ENCODE measurements at regions not wholly inside any gene's neighbourhood (a gene's known extent, or its start where the extent isn't known, plus 50 kb on each side); places are given as distances from the start of the nearest gene placed in this dataset.

DNA sequence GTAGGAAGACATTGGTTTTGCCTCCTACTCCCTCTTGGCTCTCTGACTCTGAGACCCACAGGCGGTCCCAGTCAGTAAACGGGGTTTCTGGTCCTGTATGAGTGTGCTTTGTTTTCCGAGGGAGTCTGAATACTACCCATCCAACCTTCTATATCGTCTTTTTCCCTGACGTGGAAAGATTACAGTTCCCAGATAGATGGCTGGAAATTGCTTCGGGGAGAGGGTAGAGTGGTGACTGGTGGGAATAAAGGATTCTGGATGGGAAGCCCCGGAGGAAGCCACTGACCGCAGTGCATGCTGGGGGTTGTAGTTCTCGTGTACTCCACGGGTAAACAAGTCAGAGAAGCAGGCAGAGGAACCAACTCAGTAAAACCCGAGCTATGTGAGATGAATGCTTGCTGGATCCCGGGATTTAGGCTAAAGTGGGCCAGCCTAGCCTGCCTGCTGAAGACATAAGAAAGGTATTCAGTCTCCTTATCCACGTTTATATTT, 66.2 kb upstream of the IRF2BP2 start:
- no peaks in the 10 kb centered on the region for H3K9me3 Mint-ChIP-seq
- peak; percentile 82 for DNase-seq (ENCODE audit: low spot score)
- Histone ChIP-seq H3K4me3 (peak overlapping the region; percentile 37), H3K27me3 (no peaks in the 10 kb centered on the region), H3K4me1 (no peaks in the 10 kb centered on the region), H3F3A (ENCODE audit: low read depth) (no peaks in the 10 kb centered on the region), H2AFZ (replicated peaks) (peak overlapping the region; percentile 99), H3K79me2 (ENCODE audit: low read depth) (no peaks in the 10 kb centered on the region), H3K9me3 (ENCODE audit: low read depth) (no peaks in the 10 kb centered on the region), H3K4me2 (peak overlapping the region; percentile 75), H3K36me3 (no peaks in the 10 kb centered on the region), H4K20me1 (ENCODE audit: low read depth) (no peaks in the 10 kb centered on the region), H3K27ac (no peak overlapping the region), H3K9ac (no peak overlapping the region)
- H3K36me3 Mint-ChIP-seq, result no peaks in the 10 kb centered on the region
- H3K4me3 Mint-ChIP-seq, result peak overlapping the region; percentile 79
- H3K27ac Mint-ChIP-seq, result peak overlapping the region; percentile 24
- H3K27me3 Mint-ChIP-seq (ENCODE audit: insufficient read depth, low read depth), result no peaks in the 10 kb centered on the region
- TF ChIP-seq CTCF (IDR thresholded peaks at IDR 0.05), result no peak
- TF ChIP-seq EZH2 (IDR thresholded peaks at IDR 0.05), result no peak
- no peak for TF ChIP-seq EZH2phosphoT487 (IDR thresholded peaks at IDR 0.05)
- H3K4me1 Mint-ChIP-seq, result peaks cover 15% of the 10 kb centered on the region

- no peak overlapping the region for H3K9ac ChIP-seq
- no peaks in the 10 kb centered on the region for H3K4me1 ChIP-seq
- H3K79me2 ChIP-seq (ENCODE audit: low read depth), result no peaks in the 10 kb centered on the region
- H3K4me2 ChIP-seq, result peak overlapping the region; percentile 75
- Mint-ChIP-seq H3K27me3 (ENCODE audit: insufficient read depth, low read depth) (no peaks in the 10 kb centered on the region), H3K4me1 (peaks cover 15% of the 10 kb centered on the region), H3K9me3 (no peaks in the 10 kb centered on the region), H3K4me3 (peak overlapping the region; percentile 79), H3K36me3 (no peaks in the 10 kb centered on the region), H3K27ac (peak overlapping the region; percentile 0)
- no peaks in the 10 kb centered on the region for H3K27me3 ChIP-seq
- no peaks in the 10 kb centered on the region for H3K36me3 ChIP-seq
- no peaks in the 10 kb centered on the region for H3F3A ChIP-seq (ENCODE audit: low read depth)
- DNase-seq (ENCODE audit: low spot score), result no peak
- no peaks in the 10 kb centered on the region for H3K9me3 ChIP-seq (ENCODE audit: low read depth)
- no peaks in the 10 kb centered on the region for H4K20me1 ChIP-seq (ENCODE audit: low read depth)
- no peak for TF ChIP-seq EZH2 (IDR thresholded peaks at IDR 0.05)
- no peak for TF ChIP-seq CTCF (IDR thresholded peaks at IDR 0.05)
- TF ChIP-seq EZH2phosphoT487 (IDR thresholded peaks at IDR 0.05), result no peak
- peak overlapping the region; percentile 99 for H2AFZ ChIP-seq (replicated peaks)
- H3K27ac ChIP-seq, result no peak overlapping the region
- no peak overlapping the region for H3K4me3 ChIP-seq
Observed at GRCh38 chr1:234675572-234675971, 65.6 kb upstream of the IRF2BP2 start.

DNA sequence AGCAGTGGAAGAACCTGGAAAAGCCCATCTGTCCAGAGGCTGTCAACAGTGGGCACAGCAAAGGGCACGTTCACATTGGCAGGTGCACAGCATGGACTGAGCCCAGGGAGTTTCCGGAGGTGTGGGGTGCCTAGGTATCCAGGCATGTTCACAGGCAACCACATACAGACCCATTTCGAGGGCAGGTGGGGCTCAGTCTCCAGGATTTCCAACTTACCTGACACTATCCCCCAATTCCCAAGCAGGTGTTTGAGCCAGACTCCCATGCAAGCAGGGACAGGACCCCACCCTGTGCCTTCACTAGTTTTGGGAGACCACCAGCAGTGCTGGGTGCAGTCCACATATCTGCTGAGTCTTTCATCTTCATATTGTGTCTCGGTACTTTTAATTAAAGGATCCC, 65.0 kb upstream of the IRF2BP2 start:
- Mint-ChIP-seq H3K4me1 (peaks cover 15% of the 10 kb centered on the region), H3K27me3 (ENCODE audit: insufficient read depth, low read depth) (no peaks in the 10 kb centered on the region), H3K9me3 (no peaks in the 10 kb centered on the region), H3K36me3 (no peaks in the 10 kb centered on the region), H3K4me3 (no peak overlapping the region), H3K27ac (peak overlapping the region; percentile 27)
- DNase-seq (ENCODE audit: low spot score), result no peak
- Histone ChIP-seq H3K9ac (no peak overlapping the region), H3K4me1 (no peaks in the 10 kb centered on the region), H3K4me2 (no peak overlapping the region), H4K20me1 (ENCODE audit: low read depth) (no peaks in the 10 kb centered on the region), H2AFZ (replicated peaks) (no peak overlapping the region), H3K36me3 (no peaks in the 10 kb centered on the region), H3K27ac (no peak overlapping the region), H3F3A (ENCODE audit: low read depth) (no peaks in the 10 kb centered on the region), H3K9me3 (ENCODE audit: low read depth) (no peaks in the 10 kb centered on the region), H3K27me3 (no peaks in the 10 kb centered on the region), H3K79me2 (ENCODE audit: low read depth) (no peaks in the 10 kb centered on the region), H3K4me3 (no peak overlapping the region)
- no peak for TF ChIP-seq EZH2 (IDR thresholded peaks at IDR 0.05)
- TF ChIP-seq EZH2phosphoT487 (IDR thresholded peaks at IDR 0.05), result no peak
- no peak for TF ChIP-seq CTCF (IDR thresholded peaks at IDR 0.05)

Data from neural progenitor cell (in vitro differentiated cells).